Panc1 (cell line): ENCODE measurements at regions not wholly inside any gene's neighbourhood (a gene's known extent, or its start where the extent isn't known, plus 50 kb on each side); places are given as distances from the start of the nearest gene placed in this dataset.

ENCODE experiments used
- ATAC-seq: fragments of 200-7000 bp; cut with Tn5 transposase; 2 replicates; pipeline ENCODE4 v1.9.1; 2020; ENCODE audit warnings: mild to moderate bottlenecking, moderate library complexity
- BruUV-seq: library from RNA; stranded (reverse); fragments of 400-500 nt; replicated peaks from 2 replicates; lab custom pipeline; 2021; lab: Mats Ljungman, UMichigan
- CTCF ChIA-PET: fragments of 300-600 bp; sonication (Branson Sonifier 250); formaldehyde crosslinking; loops from one replicate; lab custom pipeline; 2022; ENCODE audit warnings: antibody characterized with exemption; lab: Charles Lee
- POLR2A ChIA-PET: fragments of 300-600 bp; sonication (Branson Sonifier 250); formaldehyde crosslinking; loops from one replicate; lab custom pipeline; 2022; ENCODE audit warnings: antibody characterized with exemption; lab: Charles Lee
- DNase-seq: peaks from one replicate; pipeline ENCODE4 v3.0.0-alpha.2; 2010; ENCODE audit warnings: low read depth, low spot score
- H3K27ac ChIP-seq: 2 replicates; pipeline ENCODE4 v1.5.1; 2011; ENCODE audit warnings: mild to moderate bottlenecking, low read length, inconsistent platforms
- H3K27me3 ChIP-seq: fragments of 200-500 bp; sonication (Bioruptor generic); 2 replicates; pipeline ENCODE4 v1.6.0; 2014; ENCODE audit warnings: low read length, inconsistent platforms; ENCODE audit not compliant: control insufficient read depth, insufficient read depth
- H3K36me3 ChIP-seq: fragments of 200-500 bp; sonication (Bioruptor generic); 2 replicates; pipeline ENCODE4 v1.5.1; 2014; ENCODE audit warnings: inconsistent platforms, mild to moderate bottlenecking, low read length, moderate library complexity; ENCODE audit not compliant: control insufficient read depth, insufficient read depth
- H3K4me1 ChIP-seq: 2 replicates; pipeline ENCODE4 v1.5.1; 2011; ENCODE audit warnings: inconsistent platforms, mild to moderate bottlenecking, low read length, moderate library complexity; ENCODE audit not compliant: control insufficient read depth, insufficient read depth
- H3K4me3 ChIP-seq, 2 experiments: 2 replicates each; pipeline ENCODE4 v1.5.1; 2011 to 2012; ENCODE audit warnings: low read depth in 2 of 2, low read length in 2 of 2, mild to moderate bottlenecking in 2 of 2, inconsistent platforms in 1 of 2, moderate library complexity in 1 of 2
- H3K9me3 ChIP-seq: fragments of 200-500 bp; sonication (Bioruptor generic); 2 replicates; pipeline ENCODE4 v1.5.1; 2014; ENCODE audit warnings: low read depth, mild to moderate bottlenecking, inconsistent platforms, low read length, moderate library complexity; ENCODE audit not compliant: control insufficient read depth, insufficient read depth
- POLR2AphosphoS5 ChIP-seq: IDR thresholded peaks from 2 replicates; pipeline ENCODE4 v1.6.1; 2012; ENCODE audit warnings: mild to moderate bottlenecking, low read depth, low read length, moderate library complexity
- SIN3A ChIP-seq: IDR thresholded peaks from 2 replicates; pipeline ENCODE4 v1.6.1; 2012; ENCODE audit warnings: low read depth, mild to moderate bottlenecking, low read length, moderate library complexity, borderline replicate concordance; ENCODE audit not compliant: insufficient read depth
- TCF7L2 ChIP-seq: IDR thresholded peaks from 2 replicates; pipeline ENCODE4 v1.6.1; 2011; ENCODE audit warnings: mild to moderate bottlenecking, low read depth, low read length, inconsistent platforms
- in situ Hi-C: cut with HindIII; loops from 2 replicates; pipeline ENCODE4 v1.10.0; 2016; ENCODE audit warnings: low sequenced_read_pairs, low pct_unique_long_range_greater_than_20kb
- intact Hi-C: fragments of 100-400 bp; cut with micrococcal nuclease; formaldehyde crosslinking; loops from one replicate; pipeline ENCODE4 v1.10.0; 2022; ENCODE audit not compliant: unreplicated experiment
- TF ChIP-seq, protein P1 (sequence below), 2 experiments: IDR thresholded peaks; 2 replicates each; pipeline ENCODE4 v1.6.1; 2011 to 2012; ENCODE audit warnings: low read depth in 2 of 2, control low read depth in 1 of 2, low read length in 1 of 2, mild to moderate bottlenecking in 1 of 2, moderate library complexity in 1 of 2; ENCODE audit not compliant: insufficient read depth in 1 of 2
- TF ChIP-seq, protein P2 (sequence below): fragments of 450-650 bp; IDR thresholded peaks from 2 replicates; pipeline ENCODE4 v1.5.1; 2017; ENCODE audit warnings: mild to moderate bottlenecking

DNA sequence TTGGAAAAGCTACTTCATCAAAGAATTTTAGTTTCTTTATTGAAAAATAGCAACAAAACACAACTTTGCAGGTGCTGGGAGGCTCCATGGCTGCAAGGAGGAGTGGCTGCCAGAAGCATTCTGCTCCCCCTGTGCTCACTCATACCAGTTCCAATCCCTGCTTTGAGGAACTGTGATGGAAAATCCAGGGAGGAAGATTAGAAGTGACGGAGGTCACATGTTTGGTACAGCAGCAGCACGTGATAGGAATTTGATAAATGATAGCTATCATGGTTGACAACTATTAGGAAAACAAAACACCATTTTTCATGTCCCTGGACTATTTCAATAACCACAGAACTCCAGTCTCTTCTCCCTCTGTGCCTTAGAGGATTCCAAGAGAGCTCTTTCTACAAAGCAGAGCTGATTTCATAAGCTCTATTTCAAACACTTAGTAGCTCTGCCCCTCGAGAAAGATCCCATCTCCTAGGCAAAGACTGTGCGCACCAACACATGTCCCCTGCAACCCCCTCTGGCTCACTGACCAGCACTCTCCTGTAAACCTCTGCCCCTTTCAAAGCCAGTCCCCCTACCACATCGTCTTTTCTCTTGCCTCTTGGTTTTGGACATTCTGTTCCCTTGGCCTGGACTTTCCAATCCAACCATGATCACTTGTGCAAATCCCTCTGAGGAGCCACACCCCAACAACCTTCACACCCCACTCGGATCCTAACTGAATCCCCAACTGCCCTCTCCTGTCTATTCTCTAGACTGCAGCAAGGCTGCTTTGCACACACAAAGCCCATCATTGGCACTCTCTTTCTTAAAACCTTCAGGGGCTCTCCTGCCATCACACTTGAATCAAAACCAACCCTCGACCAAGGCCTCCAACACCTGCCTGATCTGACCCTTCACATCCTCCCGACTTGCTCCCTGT is 352.4 kb upstream of the PKDCC start:
- ChIA-PET CTCF (no interaction called here), POLR2A (no interaction called here)
- H3K27me3 ChIP-seq: no peaks in the 10 kb centered on the region
- intact Hi-C loops (loop anchor here (10.0 kb wide), 1 partner anchor 281 kb away; no protein-coding TSS in a partner anchor), in situ Hi-C loops (no loop called here)
- H3K4me3 ChIP-seq: no peak overlapping the region
- BruUV-seq: no TSS peak
- H3K27ac ChIP-seq: no peak overlapping the region
- ATAC-seq (no peak), DNase-seq (no peak)
- no peaks in the 10 kb centered on the region for H3K4me1 ChIP-seq
- TF ChIP-seq, protein P1, sequence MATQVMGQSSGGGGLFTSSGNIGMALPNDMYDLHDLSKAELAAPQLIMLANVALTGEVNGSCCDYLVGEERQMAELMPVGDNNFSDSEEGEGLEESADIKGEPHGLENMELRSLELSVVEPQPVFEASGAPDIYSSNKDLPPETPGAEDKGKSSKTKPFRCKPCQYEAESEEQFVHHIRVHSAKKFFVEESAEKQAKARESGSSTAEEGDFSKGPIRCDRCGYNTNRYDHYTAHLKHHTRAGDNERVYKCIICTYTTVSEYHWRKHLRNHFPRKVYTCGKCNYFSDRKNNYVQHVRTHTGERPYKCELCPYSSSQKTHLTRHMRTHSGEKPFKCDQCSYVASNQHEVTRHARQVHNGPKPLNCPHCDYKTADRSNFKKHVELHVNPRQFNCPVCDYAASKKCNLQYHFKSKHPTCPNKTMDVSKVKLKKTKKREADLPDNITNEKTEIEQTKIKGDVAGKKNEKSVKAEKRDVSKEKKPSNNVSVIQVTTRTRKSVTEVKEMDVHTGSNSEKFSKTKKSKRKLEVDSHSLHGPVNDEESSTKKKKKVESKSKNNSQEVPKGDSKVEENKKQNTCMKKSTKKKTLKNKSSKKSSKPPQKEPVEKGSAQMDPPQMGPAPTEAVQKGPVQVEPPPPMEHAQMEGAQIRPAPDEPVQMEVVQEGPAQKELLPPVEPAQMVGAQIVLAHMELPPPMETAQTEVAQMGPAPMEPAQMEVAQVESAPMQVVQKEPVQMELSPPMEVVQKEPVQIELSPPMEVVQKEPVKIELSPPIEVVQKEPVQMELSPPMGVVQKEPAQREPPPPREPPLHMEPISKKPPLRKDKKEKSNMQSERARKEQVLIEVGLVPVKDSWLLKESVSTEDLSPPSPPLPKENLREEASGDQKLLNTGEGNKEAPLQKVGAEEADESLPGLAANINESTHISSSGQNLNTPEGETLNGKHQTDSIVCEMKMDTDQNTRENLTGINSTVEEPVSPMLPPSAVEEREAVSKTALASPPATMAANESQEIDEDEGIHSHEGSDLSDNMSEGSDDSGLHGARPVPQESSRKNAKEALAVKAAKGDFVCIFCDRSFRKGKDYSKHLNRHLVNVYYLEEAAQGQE (IDR thresholded peaks at IDR 0.05; ENCODE audit: insufficient read depth in 1 of 2, low read depth in 2 of 2, low read length in 1 of 2): no peak
- TF ChIP-seq POLR2AphosphoS5: no peak
- TF ChIP-seq, protein P2, sequence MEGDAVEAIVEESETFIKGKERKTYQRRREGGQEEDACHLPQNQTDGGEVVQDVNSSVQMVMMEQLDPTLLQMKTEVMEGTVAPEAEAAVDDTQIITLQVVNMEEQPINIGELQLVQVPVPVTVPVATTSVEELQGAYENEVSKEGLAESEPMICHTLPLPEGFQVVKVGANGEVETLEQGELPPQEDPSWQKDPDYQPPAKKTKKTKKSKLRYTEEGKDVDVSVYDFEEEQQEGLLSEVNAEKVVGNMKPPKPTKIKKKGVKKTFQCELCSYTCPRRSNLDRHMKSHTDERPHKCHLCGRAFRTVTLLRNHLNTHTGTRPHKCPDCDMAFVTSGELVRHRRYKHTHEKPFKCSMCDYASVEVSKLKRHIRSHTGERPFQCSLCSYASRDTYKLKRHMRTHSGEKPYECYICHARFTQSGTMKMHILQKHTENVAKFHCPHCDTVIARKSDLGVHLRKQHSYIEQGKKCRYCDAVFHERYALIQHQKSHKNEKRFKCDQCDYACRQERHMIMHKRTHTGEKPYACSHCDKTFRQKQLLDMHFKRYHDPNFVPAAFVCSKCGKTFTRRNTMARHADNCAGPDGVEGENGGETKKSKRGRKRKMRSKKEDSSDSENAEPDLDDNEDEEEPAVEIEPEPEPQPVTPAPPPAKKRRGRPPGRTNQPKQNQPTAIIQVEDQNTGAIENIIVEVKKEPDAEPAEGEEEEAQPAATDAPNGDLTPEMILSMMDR: no peak
- TF ChIP-seq TCF7L2: no peak
- no peak for TF ChIP-seq SIN3A
- H3K9me3 ChIP-seq: no peaks in the 10 kb centered on the region
- H3K36me3 ChIP-seq: no peaks in the 10 kb centered on the region

DNA sequence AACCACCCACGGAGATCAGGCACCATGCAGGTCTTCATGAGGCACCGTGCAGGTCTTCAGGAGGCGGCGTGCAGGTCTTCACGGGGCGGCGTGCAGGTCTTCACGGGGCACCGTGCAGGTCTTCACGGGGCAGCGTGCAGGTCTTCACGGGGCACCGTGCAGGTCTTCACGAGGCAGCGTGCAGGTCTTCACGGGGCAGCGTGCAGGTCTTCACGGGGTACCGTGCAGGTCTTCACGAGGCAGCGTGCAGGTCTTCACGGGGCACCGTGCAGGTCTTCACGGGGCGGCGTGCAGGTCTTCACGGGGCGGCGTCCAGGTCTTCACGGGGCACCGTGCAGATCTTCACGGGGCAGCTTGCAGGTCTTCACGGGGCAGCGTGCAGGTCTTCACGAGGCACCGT is 350.4 kb upstream of the PKDCC start:
- DNase-seq (no peak), ATAC-seq (no peak)
- no peaks in the 10 kb centered on the region for H3K36me3 ChIP-seq
- BruUV-seq: no TSS peak
- intact Hi-C loops: loop anchor here (10.0 kb wide), 1 partner anchor 283 kb away; no protein-coding TSS in a partner anchor
- H3K27me3 ChIP-seq: no peaks in the 10 kb centered on the region
- ChIA-PET POLR2A (no interaction called here), CTCF (no interaction called here)
- no peak overlapping the region for H3K4me3 ChIP-seq
- H3K27ac ChIP-seq: no peak overlapping the region
- H3K4me1 ChIP-seq: no peaks in the 10 kb centered on the region
- H3K9me3 ChIP-seq: no peaks in the 10 kb centered on the region
- no peak for TF ChIP-seq SIN3A
- TF ChIP-seq, protein P1 (IDR thresholded peaks at IDR 0.05; ENCODE audit: insufficient read depth in 1 of 2, low read depth in 2 of 2, low read length in 1 of 2): no peak
- TF ChIP-seq POLR2AphosphoS5: no peak
- no peak for TF ChIP-seq TCF7L2
- TF ChIP-seq, protein P2: no peak
- in situ Hi-C loops: no loop called here
